Sigmoid colon (tissue), 6 donors: ENCODE measurements at regions not wholly inside any gene's neighbourhood (a gene's known extent, or its start where the extent isn't known, plus 50 kb on each side); places are given as distances from the start of the nearest gene placed in this dataset.
A peak's percentile ranks its signal among the peaks of the same experiment; 100 is the strongest.

ENCODE experiments used
- DNase-seq: peaks from one replicate; pipeline ENCODE4 v3.0.0-alpha.2; 2019
- H3K27ac ChIP-seq, 4 donors: fragments of 200-600 bp; sonication (generic); one replicate each; pipeline ENCODE4 v1.5.1; 2016 to 2019; ENCODE audit warnings: mild to moderate bottlenecking in 1 of 4
- H3K27me3 ChIP-seq, 3 donors: fragments of 200-600 bp; sonication (generic); one replicate each; pipeline ENCODE4 v1.5.1; 2019; ENCODE audit warnings: mild to moderate bottlenecking in 1 of 3
- H3K36me3 ChIP-seq, 4 donors: fragments of 200-600 bp; sonication (generic); one replicate each; pipeline ENCODE4 v1.5.1; 2016 to 2019
- H3K4me1 ChIP-seq, 4 donors: fragments of 200-600 bp; sonication (generic); one replicate each; pipeline ENCODE4 v1.5.1; 2017 to 2019
- H3K4me3 ChIP-seq, 4 donors: fragments of 200-600 bp; sonication (generic); one replicate each; pipeline ENCODE4 v1.5.1; 2017 to 2019; ENCODE audit warnings: mild to moderate bottlenecking in 2 of 4, moderate library complexity in 1 of 4
- H3K9me3 ChIP-seq, 4 donors: fragments of 200-600 bp in 3 of 4; sonication (generic) in 3 of 4; one replicate each; pipeline versions ENCODE4 v1.5.1 to v1.6.1; 2013 to 2019
- EP300 ChIP-seq, 4 donors: sonication (generic); formaldehyde crosslinking; IDR thresholded peaks; one replicate each; pipeline ENCODE4 v1.6.1; 2017; ENCODE audit warnings: antibody characterized with exemption in 4 of 4
- POLR2A ChIP-seq, 2 donors: fragments of 450-650 bp; IDR thresholded peaks; one replicate each; pipeline ENCODE4 v1.6.1; 2016; ENCODE audit warnings: antibody characterized with exemption in 2 of 2, mild to moderate bottlenecking in 2 of 2, moderate library complexity in 2 of 2
- POLR2AphosphoS5 ChIP-seq, 4 donors: sonication (generic); formaldehyde crosslinking; IDR thresholded peaks; one replicate each; pipeline ENCODE4 v1.6.1; 2017; ENCODE audit warnings: antibody characterized with exemption in 4 of 4
- WGBS, 2 donors: extraction: QIAGEN DNeasy Blood & Tissue Kit; methylation state at CpG; one replicate each; pipeline ENCODE4 v1.1.7; 2013; 5-methylcytosine and 5-hydroxymethylcytosine counted together
- intact Hi-C: fragments of 100-400 bp; cut with DNase I; formaldehyde crosslinking; loops from one replicate; pipeline ENCODE4 v1.15.1; 2023
- TF ChIP-seq, protein P1 (sequence below), 4 experiments: fragments of 450-650 bp in 3 of 4; fragments of 200-600 bp in 1 of 4; IDR thresholded peaks; one replicate each; pipeline ENCODE4 v1.5.1; 2016 to 2019; ENCODE audit warnings: antibody characterized with exemption in 4 of 4, mild to moderate bottlenecking in 3 of 4, moderate library complexity in 2 of 4
- donor health status: healthy with polysubstance abuse.
- donor health status: healthy.

DNA sequence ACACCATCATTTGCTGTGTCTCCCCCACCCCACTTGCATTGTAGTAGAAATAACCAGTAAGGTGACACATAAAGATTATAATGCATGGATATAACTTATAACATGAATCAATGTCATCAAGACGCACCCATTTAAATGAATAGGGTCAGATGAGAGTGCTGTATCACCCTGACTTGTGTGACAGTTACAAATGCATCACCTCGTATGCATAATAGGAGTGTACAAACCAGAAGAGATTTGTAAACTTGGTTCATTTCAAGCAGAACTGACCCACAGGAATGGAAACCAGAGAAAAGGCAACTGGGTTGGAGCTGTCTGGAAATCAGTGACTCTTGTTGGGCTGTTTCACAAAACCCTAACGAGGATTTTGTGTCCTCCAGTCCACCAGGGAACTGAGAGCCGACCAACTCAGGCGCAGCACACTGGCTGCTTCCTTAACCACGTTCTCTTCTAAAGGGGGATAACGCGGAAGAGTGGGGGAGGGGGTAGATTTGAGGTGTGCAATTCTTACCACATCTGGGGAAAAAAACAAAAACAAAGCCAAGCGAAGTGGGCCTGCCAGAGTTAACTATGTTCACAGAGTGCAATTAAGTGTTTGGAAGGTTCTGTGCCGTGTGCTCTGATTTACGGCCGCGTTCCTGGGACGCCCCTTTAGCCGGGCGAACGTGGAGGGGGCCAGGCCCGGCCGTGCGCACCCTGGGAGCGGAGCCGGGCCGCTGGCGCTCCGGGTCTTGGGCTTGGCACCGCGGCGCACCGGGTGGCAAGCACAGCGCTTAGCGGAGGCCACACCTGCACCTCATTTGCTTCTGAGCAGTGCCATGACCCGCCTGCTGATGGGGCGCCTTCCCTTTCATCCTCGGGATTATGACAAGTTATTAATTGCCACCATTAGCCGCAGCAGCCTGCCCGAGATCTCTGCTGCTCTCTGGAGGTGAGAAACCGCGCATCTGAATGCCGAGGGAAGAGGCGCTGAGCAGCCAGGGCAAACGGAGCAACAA lies 248.8 kb upstream of the FOXD3 start:
- Histone ChIP-seq H3K9me3 (peaks cover 0 to 7% (median 0%) of the 10 kb centered on the region in 4 donors), H3K36me3 (no peaks in the 10 kb centered on the region), H3K4me3 (peak overlapping the region in 2 of 4 donors; percentile 20 to 24), H3K27me3 (peaks cover 5 to 33% (median 10%) of the 10 kb centered on the region in 3 donors), H3K27ac (no peak overlapping the region), H3K4me1 (peaks cover 0 to 5% (median 0%) of the 10 kb centered on the region in 4 donors)
- no peak for TF ChIP-seq POLR2AphosphoS5 (IDR thresholded peaks at IDR 0.05)
- no peak for TF ChIP-seq EP300 (IDR thresholded peaks at IDR 0.05)
- TF ChIP-seq POLR2A (IDR thresholded peaks at IDR 0.05), result no peak
- TF ChIP-seq, protein P1, sequence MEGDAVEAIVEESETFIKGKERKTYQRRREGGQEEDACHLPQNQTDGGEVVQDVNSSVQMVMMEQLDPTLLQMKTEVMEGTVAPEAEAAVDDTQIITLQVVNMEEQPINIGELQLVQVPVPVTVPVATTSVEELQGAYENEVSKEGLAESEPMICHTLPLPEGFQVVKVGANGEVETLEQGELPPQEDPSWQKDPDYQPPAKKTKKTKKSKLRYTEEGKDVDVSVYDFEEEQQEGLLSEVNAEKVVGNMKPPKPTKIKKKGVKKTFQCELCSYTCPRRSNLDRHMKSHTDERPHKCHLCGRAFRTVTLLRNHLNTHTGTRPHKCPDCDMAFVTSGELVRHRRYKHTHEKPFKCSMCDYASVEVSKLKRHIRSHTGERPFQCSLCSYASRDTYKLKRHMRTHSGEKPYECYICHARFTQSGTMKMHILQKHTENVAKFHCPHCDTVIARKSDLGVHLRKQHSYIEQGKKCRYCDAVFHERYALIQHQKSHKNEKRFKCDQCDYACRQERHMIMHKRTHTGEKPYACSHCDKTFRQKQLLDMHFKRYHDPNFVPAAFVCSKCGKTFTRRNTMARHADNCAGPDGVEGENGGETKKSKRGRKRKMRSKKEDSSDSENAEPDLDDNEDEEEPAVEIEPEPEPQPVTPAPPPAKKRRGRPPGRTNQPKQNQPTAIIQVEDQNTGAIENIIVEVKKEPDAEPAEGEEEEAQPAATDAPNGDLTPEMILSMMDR (IDR thresholded peaks at IDR 0.05), result no peak
- WGBS, 2 donors, result 10 to 24% methylated on average over 41 of the region's 41 CpGs
- no peak for DNase-seq
- intact Hi-C loops, result loop anchor here (5.0 kb wide), 1 partner anchor 231 kb away; no protein-coding TSS in a partner anchor

DNA sequence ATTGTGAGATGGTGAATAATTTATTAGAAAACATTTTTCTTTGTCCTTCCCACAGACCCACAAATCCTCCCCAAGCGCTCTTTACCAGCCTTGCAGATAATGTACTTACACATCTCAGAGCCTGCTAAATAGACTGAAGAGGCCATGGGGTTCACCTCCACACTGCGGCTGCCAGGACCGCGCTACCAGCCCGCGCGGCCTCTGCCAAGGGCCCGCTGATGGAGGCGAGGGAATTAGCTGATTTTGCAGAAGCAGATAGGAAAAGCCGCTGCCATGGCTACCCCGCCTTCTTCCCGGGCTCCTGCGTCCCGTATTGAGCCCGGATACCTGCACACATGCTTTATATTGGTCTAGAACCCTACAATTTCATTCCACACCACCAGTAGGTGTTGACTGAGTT lies 248.0 kb upstream of the FOXD3 start:
- TF ChIP-seq, protein P1 (IDR thresholded peaks at IDR 0.05), result no peak
- TF ChIP-seq POLR2AphosphoS5 (IDR thresholded peaks at IDR 0.05) (no peak), POLR2A (IDR thresholded peaks at IDR 0.05) (no peak), EP300 (IDR thresholded peaks at IDR 0.05) (no peak)
- H3K4me1 ChIP-seq, result peaks cover 0 to 5% (median 0%) of the 10 kb centered on the region in 4 donors
- no peak overlapping the region for H3K27ac ChIP-seq
- H3K4me3 ChIP-seq, result peak overlapping the region in 1 of 4 donors; percentile 24
- peaks cover 0 to 7% (median 0%) of the 10 kb centered on the region in 4 donors for H3K9me3 ChIP-seq
- no peak for DNase-seq
- H3K27me3 ChIP-seq, result peaks cover 5 to 33% (median 10%) of the 10 kb centered on the region in 3 donors
- 53 to 70% methylated on average over 15 of the region's 15 CpGs for WGBS, 2 donors
- H3K36me3 ChIP-seq, result no peaks in the 10 kb centered on the region
- intact Hi-C loops, result loop anchor here (5.0 kb wide), 1 partner anchor 232 kb away; no protein-coding TSS in a partner anchor

DNA sequence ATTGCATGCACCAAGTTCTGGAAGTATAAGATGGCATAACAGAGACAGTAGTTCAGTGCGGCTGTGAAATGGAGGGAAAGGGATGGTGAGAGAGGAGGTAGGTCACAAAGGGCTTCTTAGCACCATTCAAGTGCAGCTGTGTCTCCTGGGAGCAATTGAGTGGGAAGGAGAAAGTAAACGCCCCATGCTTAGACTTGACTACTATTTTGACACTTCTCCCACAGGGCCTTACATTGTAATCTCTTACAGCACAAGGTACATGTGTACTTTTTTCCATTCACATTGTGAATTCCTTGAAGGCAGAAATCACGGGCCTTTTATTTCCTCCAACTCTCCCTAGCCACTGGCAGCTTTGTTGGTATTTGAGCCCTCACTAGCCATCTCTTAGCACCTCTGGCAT lies 239.6 kb upstream of the FOXD3 start:
- Histone ChIP-seq H3K4me1 (no peaks in the 10 kb centered on the region), H3K36me3 (no peaks in the 10 kb centered on the region), H3K27me3 (no peaks in the 10 kb centered on the region), H3K27ac (no peak overlapping the region), H3K9me3 (no peaks in the 10 kb centered on the region), H3K4me3 (no peak overlapping the region)
- intact Hi-C loops, result no loop called here
- WGBS, 2 donors, result 41 to 60% methylated on average over 3 of the region's 3 CpGs
- DNase-seq, result no peak
- TF ChIP-seq POLR2AphosphoS5 (IDR thresholded peaks at IDR 0.05) (no peak), EP300 (IDR thresholded peaks at IDR 0.05) (no peak), POLR2A (IDR thresholded peaks at IDR 0.05) (no peak)
- TF ChIP-seq, protein P1 (IDR thresholded peaks at IDR 0.05), result no peak

DNA sequence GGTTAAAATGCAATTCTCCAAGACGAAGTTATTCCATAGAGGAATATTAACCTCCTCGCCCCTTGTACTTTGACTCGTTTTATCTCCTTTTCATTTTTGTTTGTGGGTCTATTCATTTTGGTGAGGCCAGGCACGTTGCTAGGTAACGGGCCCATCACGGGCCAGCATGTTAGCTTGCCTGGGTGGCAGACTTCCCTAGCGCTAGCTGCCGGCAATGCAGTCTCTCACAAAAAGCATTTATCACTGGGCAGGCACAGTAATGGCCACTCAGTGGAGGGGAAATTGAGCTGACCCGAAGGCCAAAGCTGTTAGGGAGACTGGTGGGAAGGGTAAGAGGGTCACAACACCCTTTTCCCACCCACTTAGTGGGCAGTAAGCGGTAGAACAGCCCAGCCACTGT lies 234.4 kb upstream of the FOXD3 start:
- Histone ChIP-seq H3K27ac (no peak overlapping the region), H3K4me1 (no peaks in the 10 kb centered on the region), H3K36me3 (no peaks in the 10 kb centered on the region), H3K4me3 (no peak overlapping the region), H3K27me3 (no peaks in the 10 kb centered on the region), H3K9me3 (no peaks in the 10 kb centered on the region)
- 34 to 45% methylated on average over 10 of the region's 10 CpGs for WGBS, 2 donors
- DNase-seq, result no peak
- TF ChIP-seq, protein P1 (IDR thresholded peaks at IDR 0.05), result no peak
- TF ChIP-seq EP300 (IDR thresholded peaks at IDR 0.05), result no peak
- TF ChIP-seq POLR2A (IDR thresholded peaks at IDR 0.05), result no peak
- no peak for TF ChIP-seq POLR2AphosphoS5 (IDR thresholded peaks at IDR 0.05)
- intact Hi-C loops, result no loop called here
